MCF 10A (cell line): ENCODE measurements at regions not wholly inside any gene's neighbourhood (a gene's known extent, or its start where the extent isn't known, plus 50 kb on each side); places are given as distances from the start of the nearest gene placed in this dataset.

Experiments
- BruUV-seq: library from RNA; stranded (reverse); fragments of 400-500 nt; replicated peaks from 2 replicates; lab custom pipeline; 2021; lab: Mats Ljungman, UMichigan
- CTCF ChIA-PET: fragments of 300-600 bp; sonication (Branson Sonifier 250); formaldehyde crosslinking; extraction: SDS; loops from one replicate; lab custom pipeline; 2021; ENCODE audit warnings: antibody characterized with exemption, inconsistent platforms; lab: Yijun Ruan, JAX
- POLR2A ChIA-PET: fragments of 300-600, 350-650 bp; sonication (Branson Sonifier 250); formaldehyde crosslinking; extraction: SDS; loops from one replicate; lab custom pipeline; 2020; ENCODE audit warnings: antibody characterized with exemption, inconsistent platforms; lab: Yijun Ruan, JAX
- DNase-seq: peaks from one replicate; pipeline ENCODE4 v3.0.0-alpha.2; 2018; ENCODE audit not compliant: unreplicated experiment
- H3K27ac Mint-ChIP-seq: one replicate; pipeline ENCODE4 v1.8.0; 2022; ENCODE audit warnings: mild to moderate bottlenecking, low read depth, mixed read lengths; ENCODE audit not compliant: unreplicated experiment
- H3K27me3 Mint-ChIP-seq: one replicate; pipeline ENCODE4 v1.8.0; 2022; ENCODE audit warnings: mixed read lengths; ENCODE audit not compliant: insufficient read depth, unreplicated experiment
- H3K36me3 Mint-ChIP-seq: one replicate; pipeline ENCODE4 v1.8.0; 2022; ENCODE audit warnings: mild to moderate bottlenecking, moderate library complexity, mixed read lengths; ENCODE audit not compliant: insufficient read depth, unreplicated experiment
- H3K4me1 Mint-ChIP-seq: one replicate; pipeline ENCODE4 v1.8.0; 2022; ENCODE audit warnings: mixed read lengths; ENCODE audit not compliant: insufficient read depth, unreplicated experiment
- H3K4me3 Mint-ChIP-seq: one replicate; pipeline ENCODE4 v1.8.0; 2022; ENCODE audit warnings: mild to moderate bottlenecking, moderate library complexity, mixed read lengths; ENCODE audit not compliant: unreplicated experiment
- H3K9me3 Mint-ChIP-seq: one replicate; pipeline ENCODE4 v1.8.0; 2022; ENCODE audit warnings: mixed read lengths; ENCODE audit not compliant: unreplicated experiment
- CTCF ChIP-seq: fragments of 200-600 bp; IDR thresholded peaks from one replicate; pipeline ENCODE4 v1.8.0; 2022; ENCODE audit warnings: antibody characterized with exemption, mild to moderate bottlenecking; ENCODE audit not compliant: unreplicated experiment
- intact Hi-C: fragments of 100-400 bp; cut with micrococcal nuclease; formaldehyde crosslinking; loops from 2 replicates; pipeline ENCODE4 v1.14.1; 2022

DNA sequence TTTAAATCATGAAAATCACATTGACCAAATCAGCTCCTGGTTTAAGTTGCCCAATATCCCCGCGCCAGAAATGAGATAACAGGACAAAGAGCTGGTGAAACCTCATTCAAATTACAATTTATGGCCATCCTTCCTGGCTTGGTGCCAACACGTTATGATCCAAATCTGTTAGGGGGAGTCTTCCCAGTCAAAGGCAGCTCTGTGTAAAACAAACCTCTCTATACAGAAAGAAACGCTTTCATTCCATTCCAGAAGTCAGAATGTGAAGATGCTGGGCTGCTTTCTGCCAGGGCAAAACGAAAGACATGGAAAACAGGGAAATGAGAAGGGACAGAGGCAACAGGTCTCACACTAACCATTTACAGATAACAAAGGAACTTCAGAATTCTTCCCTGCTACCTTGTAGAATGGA is 53.5 kb upstream of the TIAM1 start:
- no peak overlapping the region for H3K27ac Mint-ChIP-seq
- H3K27me3 Mint-ChIP-seq = no peaks in the 10 kb centered on the region
- DNase-seq = no peak
- H3K36me3 Mint-ChIP-seq = no peaks in the 10 kb centered on the region
- intact Hi-C loops = no loop called here
- H3K4me3 Mint-ChIP-seq = no peak overlapping the region
- peaks cover 7% of the 10 kb centered on the region for H3K4me1 Mint-ChIP-seq
- BruUV-seq = no TSS peak
- POLR2A ChIA-PET = interaction anchor here (0.6 to 1.3 kb wide), 2 partner anchors 10 to 575 kb away, joined by 3 read pairs; no protein-coding TSS in a partner anchor
- CTCF ChIA-PET = no interaction called here
- no peaks in the 10 kb centered on the region for H3K9me3 Mint-ChIP-seq
- TF ChIP-seq CTCF = no peak

GRCh38 chr21:31397030-31397429 is 53.0 kb upstream of the TIAM1 start:
- no peak for TF ChIP-seq CTCF
- peaks cover 7% of the 10 kb centered on the region for H3K4me1 Mint-ChIP-seq
- H3K4me3 Mint-ChIP-seq = no peak overlapping the region
- no peaks in the 10 kb centered on the region for H3K36me3 Mint-ChIP-seq
- intact Hi-C loops = no loop called here
- POLR2A ChIA-PET = interaction anchor here (1.3 kb wide), 1 partner anchor 10 kb away, joined by 3 read pairs; no protein-coding TSS in a partner anchor
- no TSS peak for BruUV-seq
- no peaks in the 10 kb centered on the region for H3K27me3 Mint-ChIP-seq
- no peak for DNase-seq
- no peak overlapping the region for H3K27ac Mint-ChIP-seq
- CTCF ChIA-PET = interaction anchor here (0.6 kb wide), 1 partner anchor 229 kb away, joined by 3 read pairs; no protein-coding TSS in a partner anchor
- H3K9me3 Mint-ChIP-seq = no peaks in the 10 kb centered on the region

GRCh38 chr21:31396399-31396798 is 52.3 kb upstream of the TIAM1 start:
- no peaks in the 10 kb centered on the region for H3K36me3 Mint-ChIP-seq
- H3K27ac Mint-ChIP-seq = no peak overlapping the region
- no peaks in the 10 kb centered on the region for H3K27me3 Mint-ChIP-seq
- H3K4me1 Mint-ChIP-seq = peaks cover 7% of the 10 kb centered on the region
- intact Hi-C loops = no loop called here
- H3K9me3 Mint-ChIP-seq = no peaks in the 10 kb centered on the region
- TF ChIP-seq CTCF = no peak
- CTCF ChIA-PET = interaction anchor here (0.6 kb wide), 1 partner anchor 229 kb away, joined by 3 read pairs; no protein-coding TSS in a partner anchor
- POLR2A ChIA-PET = no interaction called here
- H3K4me3 Mint-ChIP-seq = no peak overlapping the region
- BruUV-seq = no TSS peak
- no peak for DNase-seq

GRCh38 chr21:31395791-31396190 is 51.7 kb upstream of the TIAM1 start:
- CTCF ChIA-PET = no interaction called here
- no peaks in the 10 kb centered on the region for H3K27me3 Mint-ChIP-seq
- peaks cover 7% of the 10 kb centered on the region for H3K4me1 Mint-ChIP-seq
- DNase-seq = no peak
- no peak for TF ChIP-seq CTCF
- no peaks in the 10 kb centered on the region for H3K9me3 Mint-ChIP-seq
- H3K27ac Mint-ChIP-seq = no peak overlapping the region
- intact Hi-C loops = no loop called here
- no peak overlapping the region for H3K4me3 Mint-ChIP-seq
- no TSS peak for BruUV-seq
- no peaks in the 10 kb centered on the region for H3K36me3 Mint-ChIP-seq
- POLR2A ChIA-PET = no interaction called here
